ENCODE measurements at regions not wholly inside any gene's neighbourhood (a gene's known extent, or its start where the extent isn't known, plus 50 kb on each side); places are given as distances from the start of the nearest gene placed in this dataset.

DNA sequence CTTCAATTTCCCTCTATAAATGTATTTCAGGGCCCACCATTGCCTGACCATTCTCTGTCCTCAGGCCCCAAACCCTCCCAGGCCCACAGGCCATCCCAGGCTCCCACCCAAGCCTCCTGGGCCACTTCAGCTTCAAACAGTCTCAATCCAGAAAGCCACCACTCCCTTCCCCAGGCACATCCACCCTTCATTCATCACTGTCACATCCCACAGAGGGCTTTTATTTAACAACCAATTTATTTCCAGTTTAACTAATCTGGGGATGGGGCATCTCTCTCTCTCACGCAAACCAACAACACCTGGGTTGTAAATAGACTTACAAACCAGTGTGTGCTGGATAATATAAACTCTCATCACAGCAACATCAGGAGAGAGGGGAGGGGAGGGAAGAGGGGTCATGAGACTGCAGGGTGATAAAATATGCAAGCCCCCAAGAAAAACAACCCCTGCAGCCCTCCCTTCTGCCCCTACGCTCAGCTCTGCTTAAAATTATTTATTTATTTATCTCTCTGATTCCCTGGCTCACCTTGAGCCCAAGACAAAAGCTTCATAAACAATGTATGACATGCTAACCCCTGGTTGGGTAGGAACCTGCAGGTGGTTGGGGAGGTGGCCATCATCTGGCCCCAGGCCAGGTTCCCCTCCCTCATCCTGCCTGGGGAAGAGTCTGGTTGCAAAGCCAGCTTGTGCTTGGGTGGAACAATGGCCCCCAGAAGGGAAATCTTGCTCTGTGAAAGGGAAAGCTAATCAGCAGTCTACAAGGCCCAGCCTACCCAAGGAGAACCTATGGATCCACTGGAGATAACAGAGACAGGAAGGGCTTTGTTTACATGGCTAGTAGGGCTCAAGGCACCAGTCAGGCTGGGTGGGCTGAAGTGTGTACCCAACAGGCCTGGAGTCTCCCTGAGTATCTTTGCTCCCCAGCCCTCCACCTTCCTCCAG is 359.2 kb downstream of the BUD13 start:
- TF ChIP-seq POLR2A (IDR thresholded peaks at IDR 0.05) (no peak), CTCF (IDR thresholded peaks at IDR 0.05) (no peak)
